SU-DHL-6 (cell line): ENCODE measurements at regions not wholly inside any gene's neighbourhood (a gene's known extent, or its start where the extent isn't known, plus 50 kb on each side); places are given as distances from the start of the nearest gene placed in this dataset.

Experiments used
- H2AFZ ChIP-seq: fragments of 200-600 bp; sonication (generic); 2 replicates; pipeline ENCODE4 v1.6.1; 2014; ENCODE audit warnings: low read depth, mild to moderate bottlenecking, moderate library complexity, mixed read lengths, antibody characterized with exemption, low read length; ENCODE audit not compliant: severe bottlenecking
- H3F3A ChIP-seq: fragments of 200-600 bp; shearing (Covaris generic); 2 replicates; pipeline ENCODE4 v1.6.0; 2016; ENCODE audit warnings: antibody characterized with exemption, mild to moderate bottlenecking; ENCODE audit not compliant: insufficient read depth
- H3K27ac ChIP-seq: fragments of 200-600 bp; sonication (generic); 2 replicates; pipeline ENCODE4 v1.5.1; 2016; ENCODE audit warnings: low read depth, mild to moderate bottlenecking, low read length, moderate library complexity, mixed read lengths
- H3K27me3 ChIP-seq: fragments of 200-600 bp; sonication (generic), shearing (Covaris generic); 2 replicates; pipeline ENCODE4 v1.6.0; 2014; ENCODE audit warnings: mild to moderate bottlenecking, low read length
- H3K36me3 ChIP-seq: fragments of 200-600 bp; sonication (generic); 2 replicates; pipeline ENCODE4 v1.6.1; 2014; ENCODE audit warnings: mild to moderate bottlenecking, low read length, mixed read lengths
- H3K4me2 ChIP-seq: fragments of 300-600, 200-600 bp; shearing (Covaris generic), sonication (generic); 2 replicates; pipeline ENCODE4 v1.6.0; 2014; ENCODE audit warnings: low read length, low read depth, mild to moderate bottlenecking; ENCODE audit not compliant: poor library complexity, severe bottlenecking
- H3K4me3 ChIP-seq: fragments of 200-600 bp; sonication (generic); 2 replicates; pipeline ENCODE4 v1.5.1; 2014; ENCODE audit warnings: antibody characterized with exemption, low read length, mild to moderate bottlenecking, mixed read lengths; ENCODE audit not compliant: insufficient read depth, poor library complexity, severe bottlenecking
- H3K79me2 ChIP-seq: fragments of 200-600 bp; sonication (generic); 2 replicates; pipeline ENCODE4 v1.6.1; 2014; ENCODE audit warnings: mild to moderate bottlenecking, low read length, moderate library complexity; ENCODE audit not compliant: insufficient read depth
- H3K9ac ChIP-seq: fragments of 200-600 bp; sonication (generic); 2 replicates; pipeline ENCODE4 v1.7.0; 2014; ENCODE audit warnings: mild to moderate bottlenecking, low read length
- H3K9me2 ChIP-seq: fragments of 200-600 bp; sonication (generic); replicated peaks from 2 replicates; pipeline ENCODE4 v1.6.1; 2014; ENCODE audit warnings: low read length; ENCODE audit not compliant: insufficient read depth
- H3K9me3 ChIP-seq: fragments of 200-600 bp; sonication (generic); 2 replicates; pipeline ENCODE4 v1.6.1; 2014; ENCODE audit warnings: low read length, mixed read lengths; ENCODE audit not compliant: insufficient read depth
- H4K20me1 ChIP-seq: fragments of 200-600 bp; sonication (generic); 2 replicates; pipeline ENCODE4 v1.6.1; 2014; ENCODE audit warnings: low read depth, mild to moderate bottlenecking, antibody characterized with exemption, low read length, moderate library complexity, mixed read lengths
- EZH2phosphoT487 ChIP-seq: fragments of 200-600 bp; sonication (generic), shearing (Covaris generic); conservative IDR thresholded peaks from 2 replicates; pipeline ENCODE4 v1.6.1; 2018; ENCODE audit warnings: mild to moderate bottlenecking, antibody characterized with exemption, low read length, moderate library complexity, mixed read lengths
- TF ChIP-seq, protein P1 (sequence below): fragments of 200-600 bp; sonication (generic); IDR thresholded peaks from one replicate; pipeline ENCODE4 v1.5.1; 2017; ENCODE audit warnings: antibody characterized with exemption, mild to moderate bottlenecking, low read length, moderate library complexity; ENCODE audit not compliant: insufficient read depth, poor library complexity, severe bottlenecking

- Histone ChIP-seq H2AFZ (no peak overlapping the region), H3K36me3 (no peaks in the 10 kb centered on the region), H3K9me2 (no peaks in the 10 kb centered on the region), H3F3A (no peaks in the 10 kb centered on the region), H3K9ac (no peak overlapping the region), H4K20me1 (no peaks in the 10 kb centered on the region), H3K79me2 (no peaks in the 10 kb centered on the region), H3K27ac (no peak overlapping the region), H3K4me2 (no peak overlapping the region), H3K4me3 (no peak overlapping the region), H3K9me3 (no peaks in the 10 kb centered on the region), H3K27me3 (no peaks in the 10 kb centered on the region)
- TF ChIP-seq, protein P1, sequence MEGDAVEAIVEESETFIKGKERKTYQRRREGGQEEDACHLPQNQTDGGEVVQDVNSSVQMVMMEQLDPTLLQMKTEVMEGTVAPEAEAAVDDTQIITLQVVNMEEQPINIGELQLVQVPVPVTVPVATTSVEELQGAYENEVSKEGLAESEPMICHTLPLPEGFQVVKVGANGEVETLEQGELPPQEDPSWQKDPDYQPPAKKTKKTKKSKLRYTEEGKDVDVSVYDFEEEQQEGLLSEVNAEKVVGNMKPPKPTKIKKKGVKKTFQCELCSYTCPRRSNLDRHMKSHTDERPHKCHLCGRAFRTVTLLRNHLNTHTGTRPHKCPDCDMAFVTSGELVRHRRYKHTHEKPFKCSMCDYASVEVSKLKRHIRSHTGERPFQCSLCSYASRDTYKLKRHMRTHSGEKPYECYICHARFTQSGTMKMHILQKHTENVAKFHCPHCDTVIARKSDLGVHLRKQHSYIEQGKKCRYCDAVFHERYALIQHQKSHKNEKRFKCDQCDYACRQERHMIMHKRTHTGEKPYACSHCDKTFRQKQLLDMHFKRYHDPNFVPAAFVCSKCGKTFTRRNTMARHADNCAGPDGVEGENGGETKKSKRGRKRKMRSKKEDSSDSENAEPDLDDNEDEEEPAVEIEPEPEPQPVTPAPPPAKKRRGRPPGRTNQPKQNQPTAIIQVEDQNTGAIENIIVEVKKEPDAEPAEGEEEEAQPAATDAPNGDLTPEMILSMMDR: no peak
- no peak for TF ChIP-seq EZH2phosphoT487
Measured at GRCh38 chr2:46843316-46843715, 72.3 kb downstream of the MCFD2 start.

DNA sequence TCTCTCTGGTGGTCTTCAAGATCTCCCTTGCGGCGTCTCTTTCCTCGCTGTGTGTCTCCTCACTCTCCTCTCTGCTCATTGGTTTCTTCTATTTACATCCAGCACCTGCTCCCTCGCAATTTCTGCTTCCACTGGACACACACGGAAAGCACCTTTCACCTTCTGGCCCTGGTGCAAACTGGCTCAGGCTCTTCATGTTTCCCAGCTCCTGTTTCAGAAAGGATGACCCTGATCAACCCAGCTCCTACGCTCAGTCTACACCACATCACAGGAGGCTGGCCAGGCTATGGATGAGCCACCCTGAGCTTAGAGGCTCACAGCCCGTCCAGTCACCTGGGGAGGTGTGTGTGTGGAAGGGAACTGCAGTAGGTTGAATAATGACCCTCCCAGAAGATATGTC, 72.7 kb downstream of the MCFD2 start:
- Histone ChIP-seq H3K4me2 (no peak overlapping the region), H4K20me1 (no peaks in the 10 kb centered on the region), H3K9ac (no peak overlapping the region), H3K4me3 (no peak overlapping the region), H3K27me3 (no peaks in the 10 kb centered on the region), H3K27ac (no peak overlapping the region), H3K79me2 (no peaks in the 10 kb centered on the region), H3K9me2 (no peaks in the 10 kb centered on the region), H3F3A (no peaks in the 10 kb centered on the region), H3K9me3 (no peaks in the 10 kb centered on the region), H3K36me3 (no peaks in the 10 kb centered on the region), H2AFZ (no peak overlapping the region)
- no peak for TF ChIP-seq EZH2phosphoT487
- TF ChIP-seq, protein P1: no peak

- no peak for TF ChIP-seq EZH2phosphoT487
- TF ChIP-seq, protein P1: no peak
- no peak overlapping the region for H3K4me2 ChIP-seq
- H3K79me2 ChIP-seq: no peaks in the 10 kb centered on the region
- peak overlapping the region; percentile 22 for H2AFZ ChIP-seq
- no peaks in the 10 kb centered on the region for H3K36me3 ChIP-seq
- no peak overlapping the region for H3K4me3 ChIP-seq
- H3K9me2 ChIP-seq: no peaks in the 10 kb centered on the region
- no peak overlapping the region for H3K27ac ChIP-seq
- no peaks in the 10 kb centered on the region for H3K9me3 ChIP-seq
- no peaks in the 10 kb centered on the region for H4K20me1 ChIP-seq
- H3F3A ChIP-seq: no peaks in the 10 kb centered on the region
- no peak overlapping the region for H3K9ac ChIP-seq
- H3K27me3 ChIP-seq: no peaks in the 10 kb centered on the region
Measured at GRCh38 chr2:46841621-46842020, 74.0 kb downstream of the MCFD2 start.
